RWPE2 (cell line): ENCODE measurements at regions not wholly inside any gene's neighbourhood (a gene's known extent, or its start where the extent isn't known, plus 50 kb on each side); places are given as distances from the start of the nearest gene placed in this dataset.
A peak's percentile ranks its signal among the peaks of the same experiment; 100 is the strongest.

Experiments used
- ATAC-seq: fragments of 200-7000 bp; cut with Tn5 transposase; 3 replicates; pipeline ENCODE4 v1.9.1; 2021; ENCODE audit warnings: low read depth
- DNase-seq: peaks from one replicate; pipeline ENCODE4 v3.0.0-alpha.2; 2020; ENCODE audit warnings: low spot score
- H3K27ac ChIP-seq: fragments of 450-650 bp; 2 replicates; pipeline ENCODE4 v1.5.1; 2017; ENCODE audit warnings: mild to moderate bottlenecking; ENCODE audit not compliant: poor library complexity, severe bottlenecking
- H3K27me3 ChIP-seq: fragments of 250-450 bp; sonication (Bioruptor Pico); 2 replicates; pipeline ENCODE4 v1.5.1; 2021; ENCODE audit warnings: mild to moderate bottlenecking, moderate library complexity; ENCODE audit not compliant: insufficient read depth, poor library complexity, severe bottlenecking
- H3K36me3 ChIP-seq: fragments of 250-450 bp; sonication (Bioruptor Pico); 2 replicates; pipeline ENCODE4 v1.5.1; 2020; ENCODE audit warnings: low read depth, mild to moderate bottlenecking, moderate library complexity
- H3K4me1 ChIP-seq: fragments of 250-450 bp; sonication (Bioruptor Pico); 2 replicates; pipeline ENCODE4 v1.5.1; 2021; ENCODE audit warnings: mild to moderate bottlenecking, moderate library complexity; ENCODE audit not compliant: insufficient read depth, poor library complexity, severe bottlenecking
- H3K4me3 ChIP-seq: fragments of 250-450 bp; sonication (Bioruptor Pico); 2 replicates; pipeline ENCODE4 v1.5.1; 2021; ENCODE audit warnings: mild to moderate bottlenecking, moderate library complexity; ENCODE audit not compliant: severe bottlenecking
- H3K9me3 ChIP-seq: fragments of 250-450 bp; sonication (Bioruptor Pico); 2 replicates; pipeline ENCODE4 v1.5.1; 2021; ENCODE audit warnings: mild to moderate bottlenecking, moderate library complexity; ENCODE audit not compliant: severe bottlenecking
- CTCF ChIP-seq: fragments of 450-650 bp; IDR thresholded peaks from one replicate; pipeline ENCODE4 v1.5.1; 2017; ENCODE audit warnings: mild to moderate bottlenecking, moderate library complexity; ENCODE audit not compliant: poor library complexity, severe bottlenecking

- Histone ChIP-seq H3K4me3 (no peak overlapping the region), H3K4me1 (peaks cover 8% of the 10 kb centered on the region), H3K27ac (no peak overlapping the region), H3K9me3 (no peaks in the 10 kb centered on the region), H3K27me3 (no peaks in the 10 kb centered on the region), H3K36me3 (no peaks in the 10 kb centered on the region)
- no peak for TF ChIP-seq CTCF
- no peak for ATAC-seq
- no peak for DNase-seq
These were observed 113.0 kb downstream of the DYRK2 start for GRCh38 chr12:67761566-67761965.

GRCh38 chr12:67764055-67764454, 115.5 kb downstream of the DYRK2 start:
- H3K36me3 ChIP-seq = no peaks in the 10 kb centered on the region
- no peak for ATAC-seq

GRCh38 chr12:67764946-67765619, 116.5 kb downstream of the DYRK2 start:
- Histone ChIP-seq H3K4me3 (no peak overlapping the region), H3K27me3 (no peaks in the 10 kb centered on the region), H3K9me3 (no peaks in the 10 kb centered on the region), H3K27ac (no peak overlapping the region), H3K36me3 (no peaks in the 10 kb centered on the region), H3K4me1 (peaks cover 13% of the 10 kb centered on the region)
- no peak for DNase-seq
- ATAC-seq = no peak
- no peak for TF ChIP-seq CTCF

More at GRCh38 chr12:67764055-67764454, 115.5 kb downstream of the DYRK2 start:
- TF ChIP-seq CTCF = no peak
- H3K4me1 ChIP-seq = peaks cover 13% of the 10 kb centered on the region
- H3K27ac ChIP-seq = no peak overlapping the region
- H3K9me3 ChIP-seq = no peaks in the 10 kb centered on the region
- DNase-seq = no peak
- no peak overlapping the region for H3K4me3 ChIP-seq
- no peaks in the 10 kb centered on the region for H3K27me3 ChIP-seq

- Histone ChIP-seq H3K27me3 (no peaks in the 10 kb centered on the region), H3K36me3 (no peaks in the 10 kb centered on the region), H3K27ac (peak overlapping the region; percentile 61), H3K9me3 (no peaks in the 10 kb centered on the region), H3K4me1 (peaks cover 13% of the 10 kb centered on the region), H3K4me3 (no peak overlapping the region)
- DNase-seq = peak; percentile 38
- ATAC-seq = peak; percentile 97
- no peak for TF ChIP-seq CTCF
These were observed 117.5 kb downstream of the DYRK2 start for GRCh38 chr12:67765776-67766766.
